ENCODE measurements at regions not wholly inside any gene's neighbourhood (a gene's known extent, or its start where the extent isn't known, plus 50 kb on each side); places are given as distances from the start of the nearest gene placed in this dataset.

- intact Hi-C loops (cut with micrococcal nuclease), result no loop called here
- no peaks in the 10 kb centered on the region for H3K4me1 ChIP-seq (replicated peaks in 1 of 2; ENCODE audit: control insufficient read depth in 2 of 2, insufficient read depth in 2 of 2, low read length in 2 of 2)
- no peaks in the 10 kb centered on the region for H4K20me1 ChIP-seq (replicated peaks; ENCODE audit: control insufficient read depth, insufficient read depth, low read length)
- H3K79me2 ChIP-seq (ENCODE audit: control insufficient read depth, insufficient read depth, low read length), result no peaks in the 10 kb centered on the region
- no peaks in the 10 kb centered on the region for H3K27me3 ChIP-seq (ENCODE audit: control insufficient read depth in 2 of 2, insufficient read depth in 2 of 2, low read length in 2 of 2)
- BruUV-seq (replicated peaks), result no TSS peak
- H3K27ac ChIP-seq (ENCODE audit: extremely low read depth, low read depth, low read length), result no peak overlapping the region
- DNase-seq (ENCODE audit: extremely low read depth in 1 of 4, low spot score in 3 of 4), result no peak
- no peak overlapping the region for H3K4me3 ChIP-seq
- H3K4me2 ChIP-seq (ENCODE audit: insufficient read depth, low read length), result no peak overlapping the region
- H3K36me3 ChIP-seq (ENCODE audit: control insufficient read depth, insufficient read depth, low read length), result no peaks in the 10 kb centered on the region
- 4% methylated on average over 2 of the region's 2 CpGs for WGBS (ENCODE audit: insufficient coverage, low coverage, missing lambda C conversion rate)
- in situ Hi-C loops (cut with MboI), result no loop called here
- no peaks in the 10 kb centered on the region for H3K9me3 ChIP-seq (replicated peaks; ENCODE audit: control insufficient read depth, insufficient read depth, low read depth, low read length)
- H3K9ac ChIP-seq (ENCODE audit: insufficient read depth in 1 of 2, low read depth in 2 of 2, low read length in 2 of 2), result no peak overlapping the region
- no peak for ATAC-seq
- H2AFZ ChIP-seq (ENCODE audit: low read depth, low read length), result no peak overlapping the region
- CTCF ChIA-PET (ENCODE audit: low intra/inter-chr PET ratio), result no interaction called here
- TF ChIP-seq ZNF311 (CRISPR knock-in tag; IDR thresholded peaks at IDR 0.05), result no peak
- TF ChIP-seq, protein P1, sequence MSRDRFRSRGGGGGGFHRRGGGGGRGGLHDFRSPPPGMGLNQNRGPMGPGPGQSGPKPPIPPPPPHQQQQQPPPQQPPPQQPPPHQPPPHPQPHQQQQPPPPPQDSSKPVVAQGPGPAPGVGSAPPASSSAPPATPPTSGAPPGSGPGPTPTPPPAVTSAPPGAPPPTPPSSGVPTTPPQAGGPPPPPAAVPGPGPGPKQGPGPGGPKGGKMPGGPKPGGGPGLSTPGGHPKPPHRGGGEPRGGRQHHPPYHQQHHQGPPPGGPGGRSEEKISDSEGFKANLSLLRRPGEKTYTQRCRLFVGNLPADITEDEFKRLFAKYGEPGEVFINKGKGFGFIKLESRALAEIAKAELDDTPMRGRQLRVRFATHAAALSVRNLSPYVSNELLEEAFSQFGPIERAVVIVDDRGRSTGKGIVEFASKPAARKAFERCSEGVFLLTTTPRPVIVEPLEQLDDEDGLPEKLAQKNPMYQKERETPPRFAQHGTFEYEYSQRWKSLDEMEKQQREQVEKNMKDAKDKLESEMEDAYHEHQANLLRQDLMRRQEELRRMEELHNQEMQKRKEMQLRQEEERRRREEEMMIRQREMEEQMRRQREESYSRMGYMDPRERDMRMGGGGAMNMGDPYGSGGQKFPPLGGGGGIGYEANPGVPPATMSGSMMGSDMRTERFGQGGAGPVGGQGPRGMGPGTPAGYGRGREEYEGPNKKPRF (IDR thresholded peaks at IDR 0.05; ENCODE audit: low read depth, low read length), result no peak
- no peak for TF ChIP-seq ZZZ3 (IDR thresholded peaks at IDR 0.05)
- TF ChIP-seq, protein P2, sequence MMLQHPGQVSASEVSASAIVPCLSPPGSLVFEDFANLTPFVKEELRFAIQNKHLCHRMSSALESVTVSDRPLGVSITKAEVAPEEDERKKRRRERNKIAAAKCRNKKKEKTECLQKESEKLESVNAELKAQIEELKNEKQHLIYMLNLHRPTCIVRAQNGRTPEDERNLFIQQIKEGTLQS (IDR thresholded peaks at IDR 0.05), result no peak
- TF ChIP-seq, protein P2 (CRISPR knock-in tag; conservative IDR thresholded peaks at IDR 0.05), result no peak
- TF ChIP-seq, protein P3, sequence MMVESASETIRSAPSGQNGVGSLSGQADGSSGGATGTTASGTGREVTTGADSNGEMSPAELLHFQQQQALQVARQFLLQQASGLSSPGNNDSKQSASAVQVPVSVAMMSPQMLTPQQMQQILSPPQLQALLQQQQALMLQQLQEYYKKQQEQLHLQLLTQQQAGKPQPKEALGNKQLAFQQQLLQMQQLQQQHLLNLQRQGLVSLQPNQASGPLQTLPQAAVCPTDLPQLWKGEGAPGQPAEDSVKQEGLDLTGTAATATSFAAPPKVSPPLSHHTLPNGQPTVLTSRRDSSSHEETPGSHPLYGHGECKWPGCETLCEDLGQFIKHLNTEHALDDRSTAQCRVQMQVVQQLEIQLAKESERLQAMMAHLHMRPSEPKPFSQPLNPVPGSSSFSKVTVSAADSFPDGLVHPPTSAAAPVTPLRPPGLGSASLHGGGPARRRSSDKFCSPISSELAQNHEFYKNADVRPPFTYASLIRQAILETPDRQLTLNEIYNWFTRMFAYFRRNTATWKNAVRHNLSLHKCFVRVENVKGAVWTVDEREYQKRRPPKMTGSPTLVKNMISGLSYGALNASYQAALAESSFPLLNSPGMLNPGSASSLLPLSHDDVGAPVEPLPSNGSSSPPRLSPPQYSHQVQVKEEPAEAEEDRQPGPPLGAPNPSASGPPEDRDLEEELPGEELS (CRISPR knock-in tag; IDR thresholded peaks at IDR 0.05; ENCODE audit: borderline replicate concordance), result no peak
- no peak for TF ChIP-seq MEIS2 (IDR thresholded peaks at IDR 0.05; ENCODE audit: partially characterized antibody)
- TF ChIP-seq ZNF232 (CRISPR knock-in tag; IDR thresholded peaks at IDR 0.05), result no peak
- TF ChIP-seq ILF3 (IDR thresholded peaks at IDR 0.05; ENCODE audit: borderline replicate concordance), result no peak
- POLR2A ChIA-PET, result no interaction called here
- no peak for FAIRE-seq
- H3K9me1 ChIP-seq (ENCODE audit: control insufficient read depth, insufficient read depth, low read length), result no peaks in the 10 kb centered on the region
These were observed 71.7 kb downstream of the NR2F1 start for GRCh38 chr5:93654676-93655075.

Measured in K562 (cell line).